Spleen (tissue), 7 donors: ENCODE measurements at regions not wholly inside any gene's neighbourhood (a gene's known extent, or its start where the extent isn't known, plus 50 kb on each side); places are given as distances from the start of the nearest gene placed in this dataset.

Source experiments
- POLR2A ChIP-seq, 3 donors: fragments of 450-650 bp; IDR thresholded peaks; one replicate each; pipeline ENCODE4 v1.5.1; 2017; ENCODE audit warnings: antibody characterized with exemption in 3 of 3, mild to moderate bottlenecking in 1 of 3
- POLR2AphosphoS5 ChIP-seq, 3 donors: sonication (generic); formaldehyde crosslinking; IDR thresholded peaks; one replicate each; pipeline ENCODE4 v1.5.1; 2017; ENCODE audit warnings: antibody characterized with exemption in 3 of 3
- TF ChIP-seq, protein P1 (sequence below), 11 experiments: fragments of 200-600 bp in 7 of 11; fragments of 450-650 bp in 4 of 11; sonication (generic) in 4 of 11; IDR thresholded peaks in 8 of 11; conservative IDR thresholded peaks in 3 of 11; 1 replicate in 7 of 11; 2 replicates in 4 of 11; pipeline versions ENCODE4 v1.4.0 to v1.8.0; 2016 to 2021; ENCODE audit warnings: antibody characterized with exemption in 11 of 11, inconsistent platforms in 4 of 11, mild to moderate bottlenecking in 1 of 11
- donor health status: DM: no; HTN: no; CAD: no; lungs with moderate emphysema.
- donor health status: DM: no; HTN: no; CAD: no.
- donor health status: DM: no; HTN: no; CAD: no.

DNA sequence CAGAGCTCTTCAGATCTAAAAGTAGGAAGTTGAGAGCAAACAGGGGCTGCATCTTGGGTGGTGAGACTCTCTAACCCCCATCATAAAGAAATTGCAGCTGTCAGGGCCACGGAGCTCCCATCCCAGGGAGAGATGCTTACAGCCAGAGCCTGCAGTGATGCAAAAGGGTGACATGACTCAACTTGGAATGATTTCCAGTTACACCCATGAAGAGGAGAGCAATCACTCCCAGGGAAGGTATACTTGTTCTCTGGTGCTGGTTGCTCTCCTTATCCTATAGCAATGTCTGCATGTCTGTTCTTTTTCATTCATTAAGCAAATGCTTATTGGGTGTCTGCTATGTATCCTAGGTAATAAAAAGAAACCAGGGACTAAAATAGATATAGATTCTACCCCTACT lies 228.0 kb downstream of the RAB11FIP2 start:
- TF ChIP-seq, protein P1, sequence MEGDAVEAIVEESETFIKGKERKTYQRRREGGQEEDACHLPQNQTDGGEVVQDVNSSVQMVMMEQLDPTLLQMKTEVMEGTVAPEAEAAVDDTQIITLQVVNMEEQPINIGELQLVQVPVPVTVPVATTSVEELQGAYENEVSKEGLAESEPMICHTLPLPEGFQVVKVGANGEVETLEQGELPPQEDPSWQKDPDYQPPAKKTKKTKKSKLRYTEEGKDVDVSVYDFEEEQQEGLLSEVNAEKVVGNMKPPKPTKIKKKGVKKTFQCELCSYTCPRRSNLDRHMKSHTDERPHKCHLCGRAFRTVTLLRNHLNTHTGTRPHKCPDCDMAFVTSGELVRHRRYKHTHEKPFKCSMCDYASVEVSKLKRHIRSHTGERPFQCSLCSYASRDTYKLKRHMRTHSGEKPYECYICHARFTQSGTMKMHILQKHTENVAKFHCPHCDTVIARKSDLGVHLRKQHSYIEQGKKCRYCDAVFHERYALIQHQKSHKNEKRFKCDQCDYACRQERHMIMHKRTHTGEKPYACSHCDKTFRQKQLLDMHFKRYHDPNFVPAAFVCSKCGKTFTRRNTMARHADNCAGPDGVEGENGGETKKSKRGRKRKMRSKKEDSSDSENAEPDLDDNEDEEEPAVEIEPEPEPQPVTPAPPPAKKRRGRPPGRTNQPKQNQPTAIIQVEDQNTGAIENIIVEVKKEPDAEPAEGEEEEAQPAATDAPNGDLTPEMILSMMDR (IDR thresholded peaks at IDR 0.05 in 8 of 11, conservative IDR thresholded peaks at IDR 0.05 in 3 of 11), result no peak
- TF ChIP-seq POLR2AphosphoS5 (IDR thresholded peaks at IDR 0.05) (no peak), POLR2A (IDR thresholded peaks at IDR 0.05) (no peak)
